ENCODE measurements at regions not wholly inside any gene's neighbourhood (a gene's known extent, or its start where the extent isn't known, plus 50 kb on each side); places are given as distances from the start of the nearest gene placed in this dataset.

GRCh38 chr6:15872241-15873103, 209.6 kb upstream of the DTNBP1 start:
- peak; percentile 73 for DNase-seq

- DNase-seq, result no peak
These were observed 208.4 kb upstream of the DTNBP1 start for GRCh38 chr6:15871276-15871675.

- DNase-seq, result peak; percentile 33
These were observed 207.7 kb upstream of the DTNBP1 start for GRCh38 chr6:15870333-15871043.

- DNase-seq, result no peak
These were observed 201.9 kb upstream of the DTNBP1 start for GRCh38 chr6:15864708-15865062.

GRCh38 chr6:15864038-15864707, 201.3 kb upstream of the DTNBP1 start:
- DNase-seq, result no peak

GRCh38 chr6:15862810-15863209, 200.0 kb upstream of the DTNBP1 start:
- no peak for DNase-seq

- no peak for DNase-seq
These were observed 198.7 kb upstream of the DTNBP1 start for GRCh38 chr6:15861486-15861885.

GRCh38 chr6:15854826-15855710, 192.2 kb upstream of the DTNBP1 start:
- peak; percentile 74 for DNase-seq

GRCh38 chr6:15854378-15854777, 191.6 kb upstream of the DTNBP1 start:
- DNase-seq, result no peak

- DNase-seq, result no peak
These were observed 190.4 kb upstream of the DTNBP1 start for GRCh38 chr6:15853259-15853658.

- no peak for DNase-seq
These were observed 189.5 kb upstream of the DTNBP1 start for GRCh38 chr6:15852289-15852688.

GRCh38 chr6:15849395-15849794, 186.6 kb upstream of the DTNBP1 start:
- DNase-seq, result no peak

- no peak for DNase-seq
These were observed 182.7 kb upstream of the DTNBP1 start for GRCh38 chr6:15845492-15845891.

GRCh38 chr6:15843764-15844163, 180.9 kb upstream of the DTNBP1 start:
- no peak for DNase-seq

GRCh38 chr6:15843226-15843625, 180.4 kb upstream of the DTNBP1 start:
- DNase-seq, result no peak

GRCh38 chr6:15842727-15843117, 179.9 kb upstream of the DTNBP1 start:
- no peak for DNase-seq

- DNase-seq, result no peak
These were observed 179.3 kb upstream of the DTNBP1 start for GRCh38 chr6:15841937-15842726.

- no peak for DNase-seq
These were observed 177.2 kb upstream of the DTNBP1 start for GRCh38 chr6:15839969-15840541.

- DNase-seq, result no peak
These were observed 174.4 kb upstream of the DTNBP1 start for GRCh38 chr6:15837205-15837604.

GRCh38 chr6:15832841-15833240, 170.0 kb upstream of the DTNBP1 start:
- no peak for DNase-seq

- no peak for DNase-seq
These were observed 166.3 kb upstream of the DTNBP1 start for GRCh38 chr6:15829156-15829555.
